ENCODE measurements at regions not wholly inside any gene's neighbourhood (a gene's known extent, or its start where the extent isn't known, plus 50 kb on each side); places are given as distances from the start of the nearest gene placed in this dataset.
A peak's percentile ranks its signal among the peaks of the same experiment; 100 is the strongest.
"Not testable (repeated sequence)": the region's sequence is repeated elsewhere in the genome, so short reads cannot be mapped to it uniquely, and the experiment has no call there.

DNA sequence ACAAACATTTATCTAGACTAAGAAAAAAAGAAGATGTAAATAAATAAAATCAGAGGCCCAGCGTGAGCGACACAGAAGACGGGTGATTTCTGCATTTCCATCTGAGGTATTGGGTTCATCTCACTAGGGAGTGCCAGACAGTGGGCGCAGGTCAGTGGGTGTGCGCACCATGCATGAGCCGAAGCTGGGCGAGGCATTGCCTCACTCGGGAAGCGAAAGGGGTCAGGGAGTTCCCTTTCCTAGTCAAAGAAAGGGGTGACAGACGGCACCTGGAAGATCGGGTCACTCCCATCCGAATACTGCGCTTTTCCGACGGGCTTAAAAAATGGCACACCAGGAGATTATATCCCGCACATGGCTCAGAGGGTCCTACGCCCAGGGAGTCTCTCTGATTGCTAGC lies 79.5 kb upstream of the ABCD2 start:
- H3K9me3 ChIP-seq; DNase-seq (ENCODE audit: low spot score in 2 of 2); H3K27me3 ChIP-seq (ENCODE audit: low read depth); H3K4me3 ChIP-seq; in situ Hi-C loops (cut with MboI; ENCODE audit: low sequenced_read_pairs); H3K4me1 ChIP-seq; H3K36me3 ChIP-seq (replicated peaks): not testable (repeated sequence)

DNA sequence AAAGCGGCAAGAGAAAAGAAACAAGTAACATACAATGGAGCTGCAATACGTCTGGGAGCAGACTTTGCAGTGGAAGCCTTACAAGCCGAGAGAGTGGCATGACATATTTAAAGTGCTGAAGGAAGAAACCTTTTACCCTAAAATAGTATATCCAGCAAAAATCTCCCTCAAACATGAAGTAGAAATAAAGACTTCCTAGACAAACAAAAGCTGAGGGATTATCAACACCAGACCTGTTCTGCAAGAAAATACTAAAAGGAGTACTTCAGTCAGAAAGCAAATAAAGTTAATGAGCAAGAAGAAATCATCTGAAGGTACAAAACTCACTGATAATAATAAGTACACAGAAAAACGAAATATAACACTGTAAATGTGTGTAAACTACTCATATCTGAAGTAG lies 77.5 kb upstream of the ABCD2 start:
- in situ Hi-C loops (cut with MboI; ENCODE audit: low sequenced_read_pairs): no loop called here
- Histone ChIP-seq H3K36me3 (replicated peaks) (no peaks in the 10 kb centered on the region), H3K9me3 (0 out of 2 replicates have a peak, but pooled peaks cover 2% of the 10 kb centered on the region), H3K27me3 (ENCODE audit: low read depth) (no peaks in the 10 kb centered on the region), H3K4me3 (no peak overlapping the region), H3K4me1 (no peaks in the 10 kb centered on the region)
- no peak for DNase-seq (ENCODE audit: low spot score in 2 of 2)

DNA sequence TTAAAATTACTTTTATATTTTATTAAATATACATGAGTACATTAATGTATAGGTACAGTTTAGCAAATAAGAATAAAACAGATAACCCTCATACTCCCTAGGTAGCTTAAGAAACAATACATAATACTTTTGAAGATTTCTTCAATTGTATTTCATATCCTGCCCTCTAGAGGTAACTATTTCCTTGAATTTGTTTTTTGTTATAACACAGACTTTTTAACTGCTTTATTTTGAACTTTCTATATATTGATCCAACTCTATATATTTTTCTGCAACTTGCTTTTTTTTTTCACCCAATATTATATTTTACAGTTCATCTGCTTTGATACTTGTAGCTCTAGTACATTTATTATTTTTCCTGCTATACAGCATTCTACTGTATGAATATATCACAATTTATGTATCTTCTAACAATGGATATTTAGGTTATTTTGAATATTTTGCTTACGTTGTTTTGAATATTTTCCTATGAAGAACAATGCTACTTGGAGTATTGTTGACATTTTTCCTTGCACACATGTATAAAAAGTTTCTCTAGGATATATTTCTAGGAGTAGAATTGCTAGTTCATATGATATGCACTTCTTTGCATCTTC lies 72.8 kb upstream of the ABCD2 start:
- Histone ChIP-seq H3K4me1 (no peaks in the 10 kb centered on the region), H3K4me3 (no peak overlapping the region), H3K9me3 (0 out of 2 replicates have a peak, but pooled peaks cover 2% of the 10 kb centered on the region), H3K27me3 (ENCODE audit: low read depth) (no peaks in the 10 kb centered on the region), H3K36me3 (replicated peaks) (no peaks in the 10 kb centered on the region)
- DNase-seq (ENCODE audit: low spot score in 2 of 2): peak in 1 of 2 experiments; percentile 25
- in situ Hi-C loops (cut with MboI; ENCODE audit: low sequenced_read_pairs): no loop called here

DNA sequence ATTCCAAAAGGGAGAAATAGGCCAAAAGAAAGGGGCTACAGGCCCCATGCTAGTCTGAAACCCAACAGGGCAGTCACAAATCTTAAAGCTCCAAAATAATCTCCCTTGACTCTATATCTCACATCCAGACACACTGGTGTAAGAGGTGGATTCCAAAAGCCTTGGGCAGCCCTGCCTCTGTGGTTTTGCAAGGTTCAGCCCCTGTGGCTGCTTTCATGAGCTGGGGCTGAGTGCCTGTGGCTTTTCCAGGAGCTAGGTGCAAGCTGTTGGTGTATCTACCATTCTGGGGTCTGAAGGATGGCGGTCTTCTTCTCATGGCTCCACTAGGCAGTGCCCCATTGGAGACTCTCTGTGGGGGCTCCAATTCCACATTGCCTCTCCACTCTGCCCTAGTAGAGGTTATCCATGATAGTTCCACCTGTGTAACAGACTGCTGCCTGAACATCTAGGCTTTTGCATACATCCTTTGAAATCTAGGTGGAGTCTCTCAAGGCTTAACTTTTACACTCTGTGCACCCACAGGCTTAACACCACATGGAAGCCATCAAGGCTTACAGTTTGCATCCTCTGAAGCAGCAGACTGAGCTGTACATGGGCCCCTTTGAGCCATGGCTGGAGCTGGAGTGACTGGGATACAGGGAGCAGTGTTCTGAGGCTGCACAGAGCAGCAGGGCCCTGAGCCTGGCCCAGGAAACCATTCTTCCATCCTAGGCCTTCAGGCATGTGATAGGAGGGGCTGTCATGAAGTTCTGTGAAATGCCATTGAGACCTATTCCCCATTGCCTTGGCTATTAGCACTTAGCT lies 66.5 kb upstream of the ABCD2 start:
- in situ Hi-C loops (cut with MboI; ENCODE audit: low sequenced_read_pairs): no loop called here
- Histone ChIP-seq H3K36me3 (replicated peaks) (no peaks in the 10 kb centered on the region), H3K27me3 (ENCODE audit: low read depth) (no peaks in the 10 kb centered on the region), H3K4me3 (no peak overlapping the region), H3K9me3 (no peaks in the 10 kb centered on the region), H3K4me1 (no peaks in the 10 kb centered on the region)
- no peak for DNase-seq (ENCODE audit: low spot score in 2 of 2)

GRCh38 chr12:39682689-39683477 lies 63.3 kb upstream of the ABCD2 start:
- no peak overlapping the region for H3K4me3 ChIP-seq
- H3K36me3 ChIP-seq (replicated peaks): no peaks in the 10 kb centered on the region
- no peaks in the 10 kb centered on the region for H3K4me1 ChIP-seq
- no peaks in the 10 kb centered on the region for H3K9me3 ChIP-seq
- in situ Hi-C loops (cut with MboI; ENCODE audit: low sequenced_read_pairs): no loop called here
- H3K27me3 ChIP-seq (ENCODE audit: low read depth): no peaks in the 10 kb centered on the region
- no peak for DNase-seq (ENCODE audit: low spot score in 2 of 2)

DNA sequence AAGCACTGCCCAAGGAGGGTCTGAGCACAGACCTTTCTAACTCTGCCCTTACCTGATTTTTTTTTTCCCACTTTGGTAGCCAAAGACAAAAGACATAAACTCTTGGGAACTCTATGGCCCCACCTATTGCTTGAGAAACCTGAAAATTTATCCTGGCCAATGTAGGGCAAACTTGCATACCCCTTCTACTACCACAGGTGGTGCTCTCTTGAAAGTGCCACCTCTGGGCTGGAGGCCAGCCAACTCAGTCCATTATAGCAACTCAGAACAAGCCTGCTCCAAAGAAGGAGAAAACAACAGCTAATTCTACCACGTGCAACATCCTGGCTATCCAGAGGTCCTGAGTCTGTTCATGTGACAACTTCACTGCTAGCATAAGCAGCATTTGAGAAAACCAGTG lies 55.7 kb upstream of the ABCD2 start:
- in situ Hi-C loops (cut with MboI; ENCODE audit: low sequenced_read_pairs): no loop called here
- H3K36me3 ChIP-seq (replicated peaks): no peaks in the 10 kb centered on the region
- no peaks in the 10 kb centered on the region for H3K9me3 ChIP-seq
- no peak for DNase-seq (ENCODE audit: low spot score in 2 of 2)
- peaks cover 16% of the 10 kb centered on the region for H3K4me1 ChIP-seq
- no peak overlapping the region for H3K4me3 ChIP-seq
- H3K27me3 ChIP-seq (ENCODE audit: low read depth): no peaks in the 10 kb centered on the region

- Histone ChIP-seq H3K36me3 (replicated peaks) (no peaks in the 10 kb centered on the region), H3K27me3 (ENCODE audit: low read depth) (no peaks in the 10 kb centered on the region), H3K4me3 (no peak overlapping the region), H3K9me3 (no peaks in the 10 kb centered on the region), H3K4me1 (peaks cover 19% of the 10 kb centered on the region)
- DNase-seq (ENCODE audit: low spot score in 2 of 2): no peak
- in situ Hi-C loops (cut with MboI; ENCODE audit: low sequenced_read_pairs): no loop called here
Observed at GRCh38 chr12:39672976-39673375, 53.4 kb upstream of the ABCD2 start.

DNA sequence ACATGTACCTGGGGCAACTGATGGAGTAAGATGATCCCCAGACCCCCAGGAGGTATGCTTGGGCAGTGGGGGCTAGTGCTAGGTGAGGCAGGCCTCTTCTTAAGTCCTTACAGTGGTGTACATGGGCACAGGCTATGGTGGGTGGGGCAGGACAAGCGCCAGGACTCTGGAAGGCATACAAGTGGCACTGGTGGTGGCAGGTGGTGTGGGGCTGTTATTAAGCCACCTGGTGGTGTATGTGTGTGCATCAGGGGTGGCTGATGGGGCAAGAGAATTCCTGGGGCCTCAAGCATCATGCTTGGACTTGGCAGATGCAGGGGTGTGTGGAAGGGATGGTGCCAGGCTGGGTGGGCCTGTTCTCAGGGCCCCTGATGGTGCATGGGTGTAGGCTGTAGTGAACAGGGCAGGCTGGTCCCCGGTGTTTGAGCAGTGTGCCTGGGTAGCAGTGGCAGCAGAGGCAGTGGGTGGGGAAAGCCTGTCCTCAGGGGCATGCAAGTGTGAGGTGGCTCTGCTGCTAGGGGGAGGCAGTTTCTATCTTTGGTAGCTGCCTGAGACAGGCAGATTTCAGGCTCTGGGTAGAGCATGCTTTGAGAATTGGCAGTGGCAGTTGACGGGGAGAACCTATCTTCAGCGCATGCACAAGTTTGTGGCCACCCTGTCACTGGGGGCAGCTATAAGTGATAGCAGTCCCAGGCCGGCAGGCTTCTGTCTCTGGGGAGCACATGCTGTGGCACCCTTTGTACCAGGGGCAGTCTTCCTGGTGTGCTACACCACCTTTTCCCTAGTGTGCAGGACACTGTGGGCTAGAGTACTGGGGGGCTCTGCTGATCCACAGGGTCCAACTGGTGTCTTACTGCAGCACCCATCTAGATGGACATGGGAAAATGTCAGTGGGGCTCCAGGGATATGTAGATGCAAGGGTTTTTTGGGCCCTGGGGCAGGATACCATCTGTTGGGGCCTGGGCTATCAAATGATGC lies 52.6 kb upstream of the ABCD2 start:
- in situ Hi-C loops (cut with MboI; ENCODE audit: low sequenced_read_pairs): no loop called here
- DNase-seq (ENCODE audit: low spot score in 2 of 2): no peak
- H3K4me3 ChIP-seq: no peak overlapping the region
- no peaks in the 10 kb centered on the region for H3K36me3 ChIP-seq (replicated peaks)
- H3K9me3 ChIP-seq: no peaks in the 10 kb centered on the region
- no peaks in the 10 kb centered on the region for H3K27me3 ChIP-seq (ENCODE audit: low read depth)
- peaks cover 19% of the 10 kb centered on the region for H3K4me1 ChIP-seq

DNA sequence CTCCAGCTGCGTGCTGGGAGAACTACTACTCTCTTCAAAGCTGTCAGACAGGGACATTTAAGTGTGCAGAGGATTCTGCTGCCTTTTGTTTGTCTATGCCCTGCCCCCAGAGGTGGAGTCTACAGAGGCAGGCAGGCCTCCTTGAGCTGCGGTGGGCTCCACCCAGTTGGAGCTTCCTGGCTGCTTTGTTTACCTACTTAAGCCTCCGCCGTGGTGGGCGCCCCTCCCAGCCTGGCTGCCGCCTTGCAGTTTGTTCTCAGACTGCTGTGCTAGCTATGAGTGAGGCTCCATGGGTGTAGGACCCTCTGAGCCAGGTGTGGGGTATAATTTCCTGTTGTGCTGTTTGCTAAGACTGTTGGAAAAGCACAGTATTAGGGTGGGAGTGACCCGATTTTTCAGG lies 49.9 kb upstream of the ABCD2 start:
- H3K36me3 ChIP-seq (replicated peaks); H3K9me3 ChIP-seq; in situ Hi-C loops (cut with MboI; ENCODE audit: low sequenced_read_pairs); H3K27me3 ChIP-seq (ENCODE audit: low read depth); H3K4me3 ChIP-seq: not testable (repeated sequence)
- peak; percentile 20 to 78 for DNase-seq (ENCODE audit: low spot score in 2 of 2)
- peaks cover 19% of the 10 kb centered on the region for H3K4me1 ChIP-seq
